BE2C (cell line): ENCODE measurements at regions not wholly inside any gene's neighbourhood (a gene's known extent, or its start where the extent isn't known, plus 50 kb on each side); places are given as distances from the start of the nearest gene placed in this dataset.

Experiments
- DNase-seq: peaks from one replicate; pipeline ENCODE4 v3.0.0-alpha.2; 2020
- H3K27me3 ChIP-seq: fragments of 250-450 bp; sonication (Bioruptor Pico); 2 replicates; pipeline ENCODE4 v1.5.1; 2020; ENCODE audit warnings: mild to moderate bottlenecking
- H3K36me3 ChIP-seq: fragments of 250-450 bp; sonication (Bioruptor Pico); 2 replicates; pipeline ENCODE4 v1.5.1; 2020; ENCODE audit warnings: mild to moderate bottlenecking
- H3K4me1 ChIP-seq: fragments of 250-450 bp; sonication (Bioruptor Pico); 2 replicates; pipeline ENCODE4 v1.5.1; 2020
- H3K4me3 ChIP-seq: 2 replicates; pipeline ENCODE4 v1.5.1; 2011; ENCODE audit warnings: low read depth, low read length
- H3K9me3 ChIP-seq: fragments of 250-450 bp; sonication (Bioruptor Pico); 2 replicates; pipeline ENCODE4 v1.5.1; 2020
- CTCF ChIP-seq: IDR thresholded peaks from 2 replicates; pipeline ENCODE4 v1.5.1; 2012; ENCODE audit warnings: mild to moderate bottlenecking, low read depth, low read length

- Histone ChIP-seq H3K4me1 (no peaks in the 10 kb centered on the region), H3K4me3 (no peak overlapping the region), H3K27me3 (no peaks in the 10 kb centered on the region), H3K9me3 (no peaks in the 10 kb centered on the region), H3K36me3 (no peaks in the 10 kb centered on the region)
- no peak for TF ChIP-seq CTCF
- DNase-seq, result no peak
Measured at GRCh38 chr3:106826791-106827311, 550.4 kb upstream of the CCDC54 start.

DNA sequence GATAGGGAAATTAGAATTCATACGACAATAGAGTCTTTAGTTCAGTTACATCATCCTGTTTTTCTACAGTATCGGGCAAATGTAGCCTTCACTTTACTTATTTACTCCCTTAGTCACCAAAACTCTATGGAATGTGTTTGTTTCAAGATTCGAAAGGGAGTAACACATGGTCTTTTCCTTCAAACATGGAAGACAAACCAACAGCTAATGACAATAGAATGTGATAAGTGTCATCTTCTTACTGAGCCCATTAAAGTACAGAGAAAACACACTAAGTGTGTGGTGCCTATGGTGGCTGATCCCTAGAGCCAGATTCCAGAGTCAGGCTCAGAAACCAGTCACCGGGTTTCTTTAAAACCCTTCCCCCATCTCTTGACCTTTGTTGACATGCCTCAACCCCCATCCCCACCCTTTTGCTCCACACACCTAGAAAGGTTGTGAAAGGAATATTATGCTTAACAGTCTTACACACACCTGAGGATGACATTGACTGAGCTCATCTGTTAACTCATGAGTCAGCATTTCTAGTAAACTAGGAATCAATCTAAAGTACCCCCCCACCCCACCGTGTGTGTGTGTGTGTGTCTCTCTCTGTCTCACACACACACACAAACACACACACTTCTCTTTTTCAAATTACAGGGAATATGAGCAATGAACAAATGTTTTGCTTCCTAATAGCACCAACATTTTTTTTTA, 549.6 kb upstream of the CCDC54 start:
- TF ChIP-seq CTCF, result no peak
- Histone ChIP-seq H3K9me3 (no peaks in the 10 kb centered on the region), H3K4me1 (no peaks in the 10 kb centered on the region), H3K36me3 (no peaks in the 10 kb centered on the region), H3K27me3 (no peaks in the 10 kb centered on the region), H3K4me3 (no peak overlapping the region)
- no peak for DNase-seq

- no peaks in the 10 kb centered on the region for H3K36me3 ChIP-seq
- H3K27me3 ChIP-seq, result no peaks in the 10 kb centered on the region
- no peaks in the 10 kb centered on the region for H3K4me1 ChIP-seq
- TF ChIP-seq CTCF, result no peak
- no peak overlapping the region for H3K4me3 ChIP-seq
- H3K9me3 ChIP-seq, result no peaks in the 10 kb centered on the region
- DNase-seq, result no peak
Measured at GRCh38 chr3:106829206-106829605, 548.0 kb upstream of the CCDC54 start.

- Histone ChIP-seq H3K4me3 (no peak overlapping the region), H3K9me3 (no peaks in the 10 kb centered on the region), H3K36me3 (no peaks in the 10 kb centered on the region), H3K4me1 (no peaks in the 10 kb centered on the region), H3K27me3 (no peaks in the 10 kb centered on the region)
- no peak for TF ChIP-seq CTCF
- DNase-seq, result no peak
Measured at GRCh38 chr3:106830334-106830733, 546.9 kb upstream of the CCDC54 start.

DNA sequence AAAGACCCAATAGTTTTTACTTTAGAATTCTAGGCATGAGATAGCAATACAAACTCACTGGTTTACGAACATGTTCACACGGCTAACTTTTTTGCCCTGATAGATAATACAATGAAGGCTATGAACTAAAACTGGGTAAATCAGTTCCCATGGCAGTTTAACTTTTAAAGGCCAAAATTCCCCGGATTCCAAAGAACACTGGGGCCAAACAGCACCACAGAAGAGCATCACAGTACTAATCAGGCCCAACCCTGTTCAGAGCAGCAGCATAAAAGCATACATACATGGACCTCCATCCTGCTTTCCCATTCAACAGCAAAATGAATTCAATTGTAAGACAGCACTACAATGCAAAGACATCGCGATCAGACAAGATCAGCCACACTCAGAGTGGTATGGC, 540.3 kb upstream of the CCDC54 start:
- Histone ChIP-seq H3K4me3 (no peak overlapping the region), H3K4me1 (no peaks in the 10 kb centered on the region), H3K27me3 (no peaks in the 10 kb centered on the region), H3K9me3 (no peaks in the 10 kb centered on the region), H3K36me3 (no peaks in the 10 kb centered on the region)
- no peak for TF ChIP-seq CTCF
- no peak for DNase-seq

GRCh38 chr3:106837616-106838015, 539.6 kb upstream of the CCDC54 start:
- Histone ChIP-seq H3K4me1 (no peaks in the 10 kb centered on the region), H3K27me3 (no peaks in the 10 kb centered on the region), H3K9me3 (no peaks in the 10 kb centered on the region), H3K4me3 (no peak overlapping the region), H3K36me3 (no peaks in the 10 kb centered on the region)
- DNase-seq, result no peak
- no peak for TF ChIP-seq CTCF
